ENCODE measurements at regions not wholly inside any gene's neighbourhood (a gene's known extent, or its start where the extent isn't known, plus 50 kb on each side); places are given as distances from the start of the nearest gene placed in this dataset.

DNA sequence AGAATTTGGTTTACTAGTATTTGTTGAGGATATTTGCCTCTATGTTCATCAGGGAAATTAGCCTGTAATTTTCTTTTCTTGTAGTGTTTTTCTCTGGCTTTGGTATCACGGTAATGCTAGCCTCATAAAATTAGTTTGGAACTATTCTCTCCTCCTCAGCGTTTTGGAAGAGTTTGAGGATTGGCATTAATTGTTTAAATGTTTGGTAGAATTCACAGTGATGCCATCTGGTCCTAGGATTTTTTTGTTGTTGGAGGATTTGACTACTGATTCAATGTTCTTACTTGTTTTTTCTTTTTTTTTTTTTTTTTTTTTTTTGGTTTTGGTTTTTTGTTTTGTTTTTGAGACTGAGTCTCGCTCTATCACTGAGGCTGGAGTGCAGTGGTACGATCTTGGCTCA is 156.2 kb upstream of the BTBD3 start:
- TF ChIP-seq, protein P1, sequence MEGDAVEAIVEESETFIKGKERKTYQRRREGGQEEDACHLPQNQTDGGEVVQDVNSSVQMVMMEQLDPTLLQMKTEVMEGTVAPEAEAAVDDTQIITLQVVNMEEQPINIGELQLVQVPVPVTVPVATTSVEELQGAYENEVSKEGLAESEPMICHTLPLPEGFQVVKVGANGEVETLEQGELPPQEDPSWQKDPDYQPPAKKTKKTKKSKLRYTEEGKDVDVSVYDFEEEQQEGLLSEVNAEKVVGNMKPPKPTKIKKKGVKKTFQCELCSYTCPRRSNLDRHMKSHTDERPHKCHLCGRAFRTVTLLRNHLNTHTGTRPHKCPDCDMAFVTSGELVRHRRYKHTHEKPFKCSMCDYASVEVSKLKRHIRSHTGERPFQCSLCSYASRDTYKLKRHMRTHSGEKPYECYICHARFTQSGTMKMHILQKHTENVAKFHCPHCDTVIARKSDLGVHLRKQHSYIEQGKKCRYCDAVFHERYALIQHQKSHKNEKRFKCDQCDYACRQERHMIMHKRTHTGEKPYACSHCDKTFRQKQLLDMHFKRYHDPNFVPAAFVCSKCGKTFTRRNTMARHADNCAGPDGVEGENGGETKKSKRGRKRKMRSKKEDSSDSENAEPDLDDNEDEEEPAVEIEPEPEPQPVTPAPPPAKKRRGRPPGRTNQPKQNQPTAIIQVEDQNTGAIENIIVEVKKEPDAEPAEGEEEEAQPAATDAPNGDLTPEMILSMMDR (conservative IDR thresholded peaks at IDR 0.05; ENCODE audit: low read length), result no peak
- TF ChIP-seq EZH2phosphoT487 (IDR thresholded peaks at IDR 0.05; ENCODE audit: borderline replicate concordance), result no peak
